Panc1 (cell line): ENCODE measurements at regions not wholly inside any gene's neighbourhood (a gene's known extent, or its start where the extent isn't known, plus 50 kb on each side); places are given as distances from the start of the nearest gene placed in this dataset.

ENCODE experiments used
- ATAC-seq: fragments of 200-7000 bp; cut with Tn5 transposase; 2 replicates; pipeline ENCODE4 v1.9.1; 2020; ENCODE audit warnings: mild to moderate bottlenecking, moderate library complexity
- BruUV-seq: library from RNA; stranded (reverse); fragments of 400-500 nt; replicated peaks from 2 replicates; lab custom pipeline; 2021; lab: Mats Ljungman, UMichigan
- CTCF ChIA-PET: fragments of 300-600 bp; sonication (Branson Sonifier 250); formaldehyde crosslinking; loops from one replicate; lab custom pipeline; 2022; ENCODE audit warnings: antibody characterized with exemption; lab: Charles Lee
- POLR2A ChIA-PET: fragments of 300-600 bp; sonication (Branson Sonifier 250); formaldehyde crosslinking; loops from one replicate; lab custom pipeline; 2022; ENCODE audit warnings: antibody characterized with exemption; lab: Charles Lee
- DNase-seq: peaks from one replicate; pipeline ENCODE4 v3.0.0-alpha.2; 2010; ENCODE audit warnings: low read depth, low spot score
- H3K27ac ChIP-seq: 2 replicates; pipeline ENCODE4 v1.5.1; 2011; ENCODE audit warnings: mild to moderate bottlenecking, low read length, inconsistent platforms
- H3K27me3 ChIP-seq: fragments of 200-500 bp; sonication (Bioruptor generic); 2 replicates; pipeline ENCODE4 v1.6.0; 2014; ENCODE audit warnings: low read length, inconsistent platforms; ENCODE audit not compliant: control insufficient read depth, insufficient read depth
- H3K36me3 ChIP-seq: fragments of 200-500 bp; sonication (Bioruptor generic); 2 replicates; pipeline ENCODE4 v1.5.1; 2014; ENCODE audit warnings: inconsistent platforms, mild to moderate bottlenecking, low read length, moderate library complexity; ENCODE audit not compliant: control insufficient read depth, insufficient read depth
- H3K4me1 ChIP-seq: 2 replicates; pipeline ENCODE4 v1.5.1; 2011; ENCODE audit warnings: inconsistent platforms, mild to moderate bottlenecking, low read length, moderate library complexity; ENCODE audit not compliant: control insufficient read depth, insufficient read depth
- H3K4me3 ChIP-seq, 2 experiments: 2 replicates each; pipeline ENCODE4 v1.5.1; 2011 to 2012; ENCODE audit warnings: low read depth in 2 of 2, low read length in 2 of 2, mild to moderate bottlenecking in 2 of 2, inconsistent platforms in 1 of 2, moderate library complexity in 1 of 2
- H3K9me3 ChIP-seq: fragments of 200-500 bp; sonication (Bioruptor generic); 2 replicates; pipeline ENCODE4 v1.5.1; 2014; ENCODE audit warnings: low read depth, mild to moderate bottlenecking, inconsistent platforms, low read length, moderate library complexity; ENCODE audit not compliant: control insufficient read depth, insufficient read depth
- POLR2AphosphoS5 ChIP-seq: IDR thresholded peaks from 2 replicates; pipeline ENCODE4 v1.6.1; 2012; ENCODE audit warnings: mild to moderate bottlenecking, low read depth, low read length, moderate library complexity
- SIN3A ChIP-seq: IDR thresholded peaks from 2 replicates; pipeline ENCODE4 v1.6.1; 2012; ENCODE audit warnings: low read depth, mild to moderate bottlenecking, low read length, moderate library complexity, borderline replicate concordance; ENCODE audit not compliant: insufficient read depth
- TCF7L2 ChIP-seq: IDR thresholded peaks from 2 replicates; pipeline ENCODE4 v1.6.1; 2011; ENCODE audit warnings: mild to moderate bottlenecking, low read depth, low read length, inconsistent platforms
- in situ Hi-C: cut with HindIII; loops from 2 replicates; pipeline ENCODE4 v1.10.0; 2016; ENCODE audit warnings: low sequenced_read_pairs, low pct_unique_long_range_greater_than_20kb
- intact Hi-C: fragments of 100-400 bp; cut with micrococcal nuclease; formaldehyde crosslinking; loops from one replicate; pipeline ENCODE4 v1.10.0; 2022; ENCODE audit not compliant: unreplicated experiment
- TF ChIP-seq, protein P1 (sequence below), 2 experiments: IDR thresholded peaks; 2 replicates each; pipeline ENCODE4 v1.6.1; 2011 to 2012; ENCODE audit warnings: low read depth in 2 of 2, control low read depth in 1 of 2, low read length in 1 of 2, mild to moderate bottlenecking in 1 of 2, moderate library complexity in 1 of 2; ENCODE audit not compliant: insufficient read depth in 1 of 2
- TF ChIP-seq, protein P2 (sequence below): fragments of 450-650 bp; IDR thresholded peaks from 2 replicates; pipeline ENCODE4 v1.5.1; 2017; ENCODE audit warnings: mild to moderate bottlenecking

DNA sequence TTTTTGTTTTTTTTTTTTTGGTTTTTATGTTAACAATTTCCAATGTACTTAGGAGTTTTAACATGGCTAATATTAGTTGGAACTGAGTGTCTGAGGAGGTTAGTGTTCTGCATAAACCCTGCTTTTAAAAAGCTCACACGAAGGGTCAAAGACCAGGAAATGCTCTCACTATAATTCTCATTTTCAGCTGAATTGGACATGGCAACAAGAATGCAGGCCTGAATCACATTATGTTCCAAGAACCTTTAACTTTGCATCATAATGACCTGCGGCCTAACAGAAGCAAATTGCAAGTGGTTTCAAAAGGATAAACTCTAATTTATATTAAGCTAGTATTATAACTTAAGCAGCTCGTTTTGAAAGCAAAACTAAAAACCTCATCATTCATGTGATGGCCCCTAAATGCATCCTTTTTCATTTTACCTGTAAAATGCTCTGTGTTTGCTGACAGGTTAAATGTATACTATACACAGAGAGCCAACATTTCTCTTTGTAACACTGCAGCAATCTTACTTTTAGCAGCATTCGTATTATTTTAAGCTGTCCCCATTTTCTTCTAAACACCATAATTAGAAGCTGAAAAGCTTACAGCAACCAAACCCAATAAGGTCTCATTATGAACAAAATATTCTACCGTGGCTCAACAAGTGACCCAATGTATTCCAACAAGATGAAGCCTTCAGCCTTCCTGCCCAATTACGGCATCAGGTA is 242.8 kb upstream of the SP4 start:
- TF ChIP-seq POLR2AphosphoS5 (no peak), TCF7L2 (no peak), SIN3A (no peak)
- TF ChIP-seq, protein P1, sequence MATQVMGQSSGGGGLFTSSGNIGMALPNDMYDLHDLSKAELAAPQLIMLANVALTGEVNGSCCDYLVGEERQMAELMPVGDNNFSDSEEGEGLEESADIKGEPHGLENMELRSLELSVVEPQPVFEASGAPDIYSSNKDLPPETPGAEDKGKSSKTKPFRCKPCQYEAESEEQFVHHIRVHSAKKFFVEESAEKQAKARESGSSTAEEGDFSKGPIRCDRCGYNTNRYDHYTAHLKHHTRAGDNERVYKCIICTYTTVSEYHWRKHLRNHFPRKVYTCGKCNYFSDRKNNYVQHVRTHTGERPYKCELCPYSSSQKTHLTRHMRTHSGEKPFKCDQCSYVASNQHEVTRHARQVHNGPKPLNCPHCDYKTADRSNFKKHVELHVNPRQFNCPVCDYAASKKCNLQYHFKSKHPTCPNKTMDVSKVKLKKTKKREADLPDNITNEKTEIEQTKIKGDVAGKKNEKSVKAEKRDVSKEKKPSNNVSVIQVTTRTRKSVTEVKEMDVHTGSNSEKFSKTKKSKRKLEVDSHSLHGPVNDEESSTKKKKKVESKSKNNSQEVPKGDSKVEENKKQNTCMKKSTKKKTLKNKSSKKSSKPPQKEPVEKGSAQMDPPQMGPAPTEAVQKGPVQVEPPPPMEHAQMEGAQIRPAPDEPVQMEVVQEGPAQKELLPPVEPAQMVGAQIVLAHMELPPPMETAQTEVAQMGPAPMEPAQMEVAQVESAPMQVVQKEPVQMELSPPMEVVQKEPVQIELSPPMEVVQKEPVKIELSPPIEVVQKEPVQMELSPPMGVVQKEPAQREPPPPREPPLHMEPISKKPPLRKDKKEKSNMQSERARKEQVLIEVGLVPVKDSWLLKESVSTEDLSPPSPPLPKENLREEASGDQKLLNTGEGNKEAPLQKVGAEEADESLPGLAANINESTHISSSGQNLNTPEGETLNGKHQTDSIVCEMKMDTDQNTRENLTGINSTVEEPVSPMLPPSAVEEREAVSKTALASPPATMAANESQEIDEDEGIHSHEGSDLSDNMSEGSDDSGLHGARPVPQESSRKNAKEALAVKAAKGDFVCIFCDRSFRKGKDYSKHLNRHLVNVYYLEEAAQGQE (IDR thresholded peaks at IDR 0.05; ENCODE audit: insufficient read depth in 1 of 2, low read depth in 2 of 2, low read length in 1 of 2), result no peak
- TF ChIP-seq, protein P2, sequence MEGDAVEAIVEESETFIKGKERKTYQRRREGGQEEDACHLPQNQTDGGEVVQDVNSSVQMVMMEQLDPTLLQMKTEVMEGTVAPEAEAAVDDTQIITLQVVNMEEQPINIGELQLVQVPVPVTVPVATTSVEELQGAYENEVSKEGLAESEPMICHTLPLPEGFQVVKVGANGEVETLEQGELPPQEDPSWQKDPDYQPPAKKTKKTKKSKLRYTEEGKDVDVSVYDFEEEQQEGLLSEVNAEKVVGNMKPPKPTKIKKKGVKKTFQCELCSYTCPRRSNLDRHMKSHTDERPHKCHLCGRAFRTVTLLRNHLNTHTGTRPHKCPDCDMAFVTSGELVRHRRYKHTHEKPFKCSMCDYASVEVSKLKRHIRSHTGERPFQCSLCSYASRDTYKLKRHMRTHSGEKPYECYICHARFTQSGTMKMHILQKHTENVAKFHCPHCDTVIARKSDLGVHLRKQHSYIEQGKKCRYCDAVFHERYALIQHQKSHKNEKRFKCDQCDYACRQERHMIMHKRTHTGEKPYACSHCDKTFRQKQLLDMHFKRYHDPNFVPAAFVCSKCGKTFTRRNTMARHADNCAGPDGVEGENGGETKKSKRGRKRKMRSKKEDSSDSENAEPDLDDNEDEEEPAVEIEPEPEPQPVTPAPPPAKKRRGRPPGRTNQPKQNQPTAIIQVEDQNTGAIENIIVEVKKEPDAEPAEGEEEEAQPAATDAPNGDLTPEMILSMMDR, result no peak
- no peak overlapping the region for H3K27ac ChIP-seq
- no peaks in the 10 kb centered on the region for H3K4me1 ChIP-seq
- H3K4me3 ChIP-seq, result no peak overlapping the region
- POLR2A ChIA-PET, result no interaction called here
- ATAC-seq (no peak), DNase-seq (no peak)
- no peaks in the 10 kb centered on the region for H3K27me3 ChIP-seq
- intact Hi-C loops (no loop called here), in situ Hi-C loops (no loop called here)
- no peaks in the 10 kb centered on the region for H3K36me3 ChIP-seq
- no TSS peak for BruUV-seq
- CTCF ChIA-PET, result no interaction called here
- no peaks in the 10 kb centered on the region for H3K9me3 ChIP-seq

DNA sequence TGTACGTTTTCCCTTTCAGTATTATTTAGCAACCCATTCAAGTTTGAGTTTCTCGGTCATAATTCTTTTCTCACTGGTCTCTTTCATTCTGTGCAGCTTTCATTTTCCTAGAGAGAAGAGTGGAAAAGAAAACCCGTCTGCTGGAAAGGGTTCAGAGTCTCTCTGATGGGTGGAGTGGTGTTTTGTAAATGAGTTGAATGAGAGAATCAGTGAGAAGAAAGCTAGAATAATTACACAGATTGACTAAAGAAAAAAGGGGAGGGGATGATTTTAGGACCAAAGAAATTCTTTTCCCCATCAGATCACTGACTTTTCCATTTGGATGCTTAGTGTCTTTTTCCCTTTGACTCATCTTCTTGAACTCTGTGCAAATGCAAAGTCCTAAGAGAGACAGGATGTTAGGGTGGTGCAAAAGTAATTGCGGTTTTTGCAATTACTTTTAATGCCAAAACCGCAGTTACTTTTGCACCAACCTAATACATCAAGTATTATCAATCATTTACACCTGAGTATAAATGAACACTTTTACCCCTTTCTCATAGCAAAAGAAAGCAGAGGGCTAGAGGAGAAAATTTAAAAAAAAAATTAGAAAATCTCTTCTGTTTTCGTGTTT is 242.1 kb upstream of the SP4 start:
- no peak for ATAC-seq
- no peak overlapping the region for H3K27ac ChIP-seq
- H3K27me3 ChIP-seq, result no peaks in the 10 kb centered on the region
- CTCF ChIA-PET, result no interaction called here
- DNase-seq, result no peak
- H3K4me3 ChIP-seq, result no peak overlapping the region
- no peaks in the 10 kb centered on the region for H3K36me3 ChIP-seq
- intact Hi-C loops (no loop called here), in situ Hi-C loops (no loop called here)
- no peaks in the 10 kb centered on the region for H3K9me3 ChIP-seq
- POLR2A ChIA-PET, result no interaction called here
- BruUV-seq, result no TSS peak
- TF ChIP-seq, protein P2, result no peak
- no peak for TF ChIP-seq TCF7L2
- no peak for TF ChIP-seq SIN3A
- TF ChIP-seq, protein P1 (IDR thresholded peaks at IDR 0.05; ENCODE audit: insufficient read depth in 1 of 2, low read depth in 2 of 2, low read length in 1 of 2), result no peak
- TF ChIP-seq POLR2AphosphoS5, result no peak
- no peaks in the 10 kb centered on the region for H3K4me1 ChIP-seq
